HCT116 (cell line): ENCODE measurements at regions not wholly inside any gene's neighbourhood (a gene's known extent, or its start where the extent isn't known, plus 50 kb on each side); places are given as distances from the start of the nearest gene placed in this dataset.

ENCODE experiments used
- ATAC-seq: fragments of 200-7000 bp; cut with Tn5 transposase; 2 replicates; pipeline ENCODE4 v1.9.1; 2020; ENCODE audit warnings: mild to moderate bottlenecking, moderate library complexity
- BruUV-seq: library from RNA; stranded (reverse); fragments of 400-500 nt; replicated peaks from 2 replicates; lab custom pipeline; 2021; lab: Mats Ljungman, UMichigan
- CTCF ChIA-PET: fragments of 300-600 bp; sonication (Branson Sonifier 250); formaldehyde crosslinking; loops from one replicate; lab custom pipeline; 2021; ENCODE audit warnings: antibody characterized with exemption; lab: Charles Lee
- POLR2A ChIA-PET: fragments of 300-600, 350-600 bp; sonication (Branson Sonifier 250); formaldehyde crosslinking; loops from one replicate; lab custom pipeline; 2021; ENCODE audit warnings: antibody characterized with exemption; lab: Charles Lee
- RAD21 ChIA-PET, 2 experiments: fragments of 300-600 bp; sonication (Branson Sonifier 250); formaldehyde crosslinking; loops; one replicate each; lab custom pipeline; 2023; ENCODE audit warnings: low total read pairs in 2 of 2; ENCODE audit not compliant: uncharacterized antibody in 2 of 2, unreplicated experiment in 2 of 2, low non-redundant PET in 1 of 2; lab: Charles Lee
- DNase-seq: peaks from one replicate; pipeline ENCODE4 v3.0.0-alpha.2; 2010; ENCODE audit warnings: low read depth, low spot score
- H2AFZ ChIP-seq: fragments of 200-600 bp; shearing (Covaris generic), sonication (generic); 2 replicates; pipeline ENCODE4 v1.6.1; 2017; ENCODE audit warnings: low read depth, mixed run types, mixed read lengths, antibody characterized with exemption, low read length; ENCODE audit not compliant: poor library complexity, severe bottlenecking
- H3K27ac ChIP-seq: 2 replicates; pipeline ENCODE4 v1.5.1; 2012; ENCODE audit warnings: low read depth, low read length
- H3K27me3 ChIP-seq: fragments of 200-600 bp; sonication (generic); 2 replicates; pipeline ENCODE4 v1.6.1; 2016; ENCODE audit warnings: mixed run types, low read length, mixed read lengths; ENCODE audit not compliant: insufficient read depth
- H3K36me3 ChIP-seq, 2 experiments: fragments of 200-500 bp in 1 of 2; fragments of 200-600 bp in 1 of 2; sonication (Bioruptor generic) in 1 of 2; sonication (generic) in 1 of 2; 2 replicates each; pipeline versions ENCODE4 v1.5.1 to v1.6.1; 2014 to 2016; ENCODE audit warnings: low read length in 2 of 2, inconsistent platforms in 1 of 2, mixed read lengths in 1 of 2, mixed run types in 1 of 2; ENCODE audit not compliant: insufficient read depth in 2 of 2, control insufficient read depth in 1 of 2
- H3K4me1 ChIP-seq, 2 experiments: fragments of 200-600 bp in 1 of 2; sonication (generic) in 1 of 2; 2 replicates each; pipeline versions ENCODE4 v1.5.1 to v1.6.1; 2012 to 2017; ENCODE audit warnings: low read length in 2 of 2, inconsistent platforms in 1 of 2, mild to moderate bottlenecking in 1 of 2, mixed read lengths in 1 of 2, mixed run types in 1 of 2, moderate library complexity in 1 of 2; ENCODE audit not compliant: insufficient read depth in 2 of 2, control insufficient read depth in 1 of 2
- H3K4me2 ChIP-seq: fragments of 200-600 bp; sonication (generic); 2 replicates; pipeline ENCODE4 v1.6.1; 2017; ENCODE audit warnings: mixed run types, low read length, mixed read lengths
- H3K4me3 ChIP-seq, 2 experiments: fragments of 200-600 bp in 1 of 2; sonication (generic) in 1 of 2; replicated peaks in 1 of 2; 2 replicates each; pipeline ENCODE4 v1.5.1; 2011 to 2016; ENCODE audit warnings: low read length in 2 of 2, control low read depth in 1 of 2, low read depth in 1 of 2, mild to moderate bottlenecking in 1 of 2, mixed read lengths in 1 of 2, mixed run types in 1 of 2
- H3K79me2 ChIP-seq: fragments of 200-600 bp; sonication (generic); 2 replicates; pipeline ENCODE4 v1.6.1; 2017; ENCODE audit warnings: mild to moderate bottlenecking, mixed run types, low read length, moderate library complexity, mixed read lengths; ENCODE audit not compliant: insufficient read depth
- H3K9ac ChIP-seq: fragments of 200-600 bp; sonication (generic); 2 replicates; pipeline ENCODE4 v1.6.1; 2016; ENCODE audit warnings: low read length, mixed read lengths
- H3K9me2 ChIP-seq: fragments of 200-600 bp; sonication (generic), shearing (Covaris generic); 2 replicates; pipeline ENCODE4 v1.6.1; 2017; ENCODE audit warnings: mixed run types, mild to moderate bottlenecking, moderate library complexity; ENCODE audit not compliant: insufficient read depth
- H3K9me3 ChIP-seq, 2 experiments: fragments of 200-500 bp in 1 of 2; fragments of 200-600 bp in 1 of 2; sonication (Bioruptor generic) in 1 of 2; sonication (generic) in 1 of 2; 2 replicates each; pipeline ENCODE4 v1.6.1; 2014 to 2017; ENCODE audit warnings: low read length in 2 of 2, mixed read lengths in 2 of 2, inconsistent platforms in 1 of 2, low read depth in 1 of 2, mild to moderate bottlenecking in 1 of 2, mixed run types in 1 of 2, moderate library complexity in 1 of 2; ENCODE audit not compliant: control insufficient read depth in 1 of 2, insufficient read depth in 1 of 2
- H4K20me1 ChIP-seq: fragments of 200-600 bp; sonication (generic), shearing (Covaris generic); 2 replicates; pipeline ENCODE4 v1.6.1; 2017; ENCODE audit warnings: mixed run types, mild to moderate bottlenecking, moderate library complexity; ENCODE audit not compliant: insufficient read depth
- CEBPB ChIP-seq: IDR thresholded peaks from 2 replicates; pipeline ENCODE4 v1.6.1; 2012; ENCODE audit warnings: low read depth
- EGR1 ChIP-seq: IDR thresholded peaks from 2 replicates; pipeline ENCODE4 v1.6.1; 2012; ENCODE audit warnings: low read depth
- JUND ChIP-seq: IDR thresholded peaks from 2 replicates; pipeline ENCODE4 v1.6.1; 2012
- RAD21 ChIP-seq: IDR thresholded peaks from 2 replicates; pipeline ENCODE4 v1.6.1; 2012; ENCODE audit warnings: low read depth, mild to moderate bottlenecking
- SP1 ChIP-seq: IDR thresholded peaks from 2 replicates; pipeline ENCODE4 v1.6.1; 2012; ENCODE audit warnings: low read depth
- YY1 ChIP-seq: IDR thresholded peaks from 2 replicates; pipeline ENCODE4 v1.6.1; 2011; ENCODE audit warnings: low read length, low read depth, moderate library complexity, mild to moderate bottlenecking; ENCODE audit not compliant: insufficient replicate concordance; ENCODE audit errors: extremely low read depth
- ZNF274 ChIP-seq: fragments of 200-500 bp; sonication (Bioruptor generic); IDR thresholded peaks from 2 replicates; pipeline ENCODE4 v1.6.1; 2014; ENCODE audit warnings: mild to moderate bottlenecking, low read depth, low read length, inconsistent platforms
- intact Hi-C: fragments of 100-400 bp; cut with micrococcal nuclease; formaldehyde crosslinking; loops from 2 replicates; pipeline ENCODE4 v1.10.0; 2022
- TF ChIP-seq, protein P1 (sequence below): IDR thresholded peaks from 2 replicates; pipeline ENCODE4 v1.6.1; 2011; ENCODE audit warnings: mild to moderate bottlenecking, low read length, moderate library complexity; ENCODE audit not compliant: insufficient replicate concordance; ENCODE audit errors: extremely low read depth
- TF ChIP-seq, protein P2 (sequence below): IDR thresholded peaks from 2 replicates; pipeline ENCODE4 v1.6.1; 2012

DNA sequence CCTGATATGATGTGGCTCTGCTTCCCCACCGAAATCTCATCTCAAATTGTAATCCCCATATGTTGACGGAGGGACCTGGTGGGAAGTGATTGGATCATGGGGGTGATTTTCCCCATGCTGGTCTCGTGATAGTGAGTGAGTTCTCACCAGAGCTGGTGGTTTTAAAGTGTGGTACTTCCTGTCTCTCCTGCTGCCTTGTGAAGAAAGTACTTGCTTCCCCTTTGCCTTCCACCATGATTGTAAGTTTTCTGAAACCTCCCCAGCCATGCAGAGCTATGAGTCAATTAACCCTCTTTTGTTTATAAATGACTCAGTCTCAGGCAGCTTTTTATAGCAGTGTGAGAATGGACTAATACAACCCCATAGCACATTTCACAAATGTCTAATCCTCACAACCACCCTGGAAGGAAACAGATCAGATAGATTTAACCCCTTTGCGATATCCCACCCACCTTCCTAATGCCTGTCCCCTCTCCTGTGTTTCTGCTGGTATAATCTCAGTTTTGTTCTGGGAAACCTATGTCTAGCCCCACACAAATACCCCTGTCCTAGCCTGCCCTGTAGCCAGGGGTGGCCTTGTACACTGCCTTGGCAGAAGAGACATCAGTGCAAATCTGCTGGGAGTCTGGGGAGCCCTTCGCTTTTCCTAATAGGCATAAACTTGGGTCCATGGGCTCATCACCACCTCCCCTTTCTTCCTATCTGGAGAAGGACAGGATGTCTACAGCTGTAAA is 157.0 kb upstream of the RAI14 start:
- Histone ChIP-seq H3K9me2 (no peaks in the 10 kb centered on the region), H3K27me3 (no peaks in the 10 kb centered on the region), H3K36me3 (no peaks in the 10 kb centered on the region), H3K4me3 (no peak overlapping the region), H4K20me1 (no peaks in the 10 kb centered on the region), H3K4me2 (no peak overlapping the region), H3K79me2 (no peaks in the 10 kb centered on the region), H3K9me3 (no peaks in the 10 kb centered on the region), H3K27ac (no peak overlapping the region), H3K9ac (no peak overlapping the region), H2AFZ (no peak overlapping the region), H3K4me1 (peaks cover 0 to 6% of the 10 kb centered on the region in 2 experiments; a peak in 2 of 4 replicates)
- POLR2A ChIA-PET: no interaction called here
- no peak for ATAC-seq
- DNase-seq: no peak
- TF ChIP-seq YY1 (no peak), CEBPB (no peak), SP1 (no peak), JUND (no peak), RAD21 (no peak), ZNF274 (no peak), EGR1 (no peak)
- TF ChIP-seq, protein P1, sequence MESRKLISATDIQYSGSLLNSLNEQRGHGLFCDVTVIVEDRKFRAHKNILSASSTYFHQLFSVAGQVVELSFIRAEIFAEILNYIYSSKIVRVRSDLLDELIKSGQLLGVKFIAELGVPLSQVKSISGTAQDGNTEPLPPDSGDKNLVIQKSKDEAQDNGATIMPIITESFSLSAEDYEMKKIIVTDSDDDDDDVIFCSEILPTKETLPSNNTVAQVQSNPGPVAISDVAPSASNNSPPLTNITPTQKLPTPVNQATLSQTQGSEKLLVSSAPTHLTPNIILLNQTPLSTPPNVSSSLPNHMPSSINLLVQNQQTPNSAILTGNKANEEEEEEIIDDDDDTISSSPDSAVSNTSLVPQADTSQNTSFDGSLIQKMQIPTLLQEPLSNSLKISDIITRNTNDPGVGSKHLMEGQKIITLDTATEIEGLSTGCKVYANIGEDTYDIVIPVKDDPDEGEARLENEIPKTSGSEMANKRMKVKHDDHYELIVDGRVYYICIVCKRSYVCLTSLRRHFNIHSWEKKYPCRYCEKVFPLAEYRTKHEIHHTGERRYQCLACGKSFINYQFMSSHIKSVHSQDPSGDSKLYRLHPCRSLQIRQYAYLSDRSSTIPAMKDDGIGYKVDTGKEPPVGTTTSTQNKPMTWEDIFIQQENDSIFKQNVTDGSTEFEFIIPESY: no peak
- TF ChIP-seq, protein P2, sequence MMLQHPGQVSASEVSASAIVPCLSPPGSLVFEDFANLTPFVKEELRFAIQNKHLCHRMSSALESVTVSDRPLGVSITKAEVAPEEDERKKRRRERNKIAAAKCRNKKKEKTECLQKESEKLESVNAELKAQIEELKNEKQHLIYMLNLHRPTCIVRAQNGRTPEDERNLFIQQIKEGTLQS: no peak
- RAD21 ChIA-PET: no interaction called here
- intact Hi-C loops: no loop called here
- no TSS peak for BruUV-seq
- CTCF ChIA-PET: interaction anchor here (0.7 kb wide), 1 partner anchor 13 kb away, joined by 4 read pairs; no protein-coding TSS in a partner anchor
